ENCODE measurements at regions not wholly inside any gene's neighbourhood (a gene's known extent, or its start where the extent isn't known, plus 50 kb on each side); places are given as distances from the start of the nearest gene placed in this dataset.

DNA sequence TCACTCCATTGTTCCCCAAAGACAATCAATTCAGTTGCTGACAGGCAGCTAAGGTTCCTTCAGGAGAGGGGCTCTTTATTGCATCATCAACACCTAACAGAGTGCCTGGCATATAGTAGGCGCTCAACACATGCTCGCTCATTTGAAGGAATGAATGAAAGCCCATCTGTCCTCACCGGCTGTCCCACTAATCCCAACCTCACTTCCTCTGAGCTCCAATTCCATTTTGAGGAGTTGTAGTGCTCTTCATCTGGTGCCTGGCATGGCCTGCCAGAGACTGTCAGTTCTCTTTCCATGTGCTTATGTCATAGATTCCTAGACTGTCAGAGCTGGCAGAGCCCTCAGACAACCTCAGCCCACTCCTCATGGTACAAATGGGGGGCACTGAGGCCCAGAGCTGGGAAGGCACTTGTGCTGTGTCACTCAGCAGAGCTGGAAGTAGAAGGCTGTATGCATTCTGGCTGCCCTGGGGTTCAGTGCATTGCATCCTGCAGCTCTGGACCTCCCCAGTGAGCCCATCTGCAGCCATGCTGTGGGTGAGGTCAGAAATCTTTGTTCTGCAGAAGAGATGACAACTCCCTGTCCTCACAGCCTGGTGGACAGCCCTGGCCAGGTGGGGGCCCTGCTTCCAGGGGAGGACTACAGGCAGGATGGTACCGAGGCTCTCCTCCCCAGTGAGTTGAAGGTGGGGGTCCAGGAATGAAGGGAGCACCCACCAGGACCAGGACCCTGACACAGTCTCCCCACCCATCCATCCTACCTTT lies 134.9 kb upstream of the PJA1 start:
- DNase-seq: no peak

DNA sequence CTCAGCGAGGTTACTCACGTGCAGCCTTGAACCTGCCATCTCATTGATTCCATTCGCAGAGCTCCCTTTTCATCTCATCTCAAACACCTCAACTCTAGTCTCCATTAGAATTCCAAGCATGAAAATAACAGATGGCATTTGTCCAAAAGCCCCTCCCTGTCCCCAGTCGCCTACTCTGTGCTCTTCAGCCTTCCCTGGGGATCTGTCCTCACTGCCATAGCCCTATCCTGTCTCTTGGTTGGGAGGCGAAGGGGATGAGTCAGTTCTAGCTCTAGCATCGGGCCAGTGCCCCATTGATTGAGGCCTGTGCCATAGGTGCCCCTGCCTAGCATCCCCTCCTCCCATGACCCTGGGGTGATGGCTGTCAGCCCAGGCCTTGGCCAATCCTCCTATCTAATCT lies 134.0 kb upstream of the PJA1 start:
- DNase-seq: no peak

DNA sequence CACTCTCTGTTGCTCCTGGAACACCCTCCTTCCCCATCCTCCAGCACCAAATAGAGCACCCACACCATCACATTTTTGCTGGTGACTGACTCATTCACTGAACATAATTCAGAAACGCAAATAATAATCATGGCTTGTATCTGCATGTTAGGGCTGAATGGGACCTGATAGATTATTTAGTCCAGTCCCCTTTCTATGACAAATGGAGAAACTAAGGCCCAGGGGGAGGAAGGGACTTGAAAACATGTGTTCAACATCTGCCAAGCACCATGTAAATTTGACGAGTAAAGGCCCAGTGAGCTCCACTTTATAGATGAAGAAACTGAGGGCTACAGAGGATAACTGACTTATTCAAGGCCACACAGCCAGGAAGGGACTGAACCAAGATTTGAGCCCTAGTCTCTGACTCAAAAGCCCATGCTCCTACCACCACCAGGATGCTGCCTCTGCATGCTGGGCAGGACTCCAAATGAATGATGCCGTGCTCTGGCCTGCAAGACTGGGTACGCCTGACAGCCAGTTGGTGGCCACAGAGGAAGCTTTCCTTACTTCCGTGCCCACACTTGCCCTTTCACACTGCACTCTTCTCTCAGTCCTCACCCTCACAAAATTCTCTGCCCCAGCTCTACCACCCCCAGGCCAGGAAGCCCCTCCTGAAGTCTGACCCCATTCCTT lies 133.3 kb upstream of the PJA1 start:
- DNase-seq: peak in 1 of 2 experiments; percentile 17

DNA sequence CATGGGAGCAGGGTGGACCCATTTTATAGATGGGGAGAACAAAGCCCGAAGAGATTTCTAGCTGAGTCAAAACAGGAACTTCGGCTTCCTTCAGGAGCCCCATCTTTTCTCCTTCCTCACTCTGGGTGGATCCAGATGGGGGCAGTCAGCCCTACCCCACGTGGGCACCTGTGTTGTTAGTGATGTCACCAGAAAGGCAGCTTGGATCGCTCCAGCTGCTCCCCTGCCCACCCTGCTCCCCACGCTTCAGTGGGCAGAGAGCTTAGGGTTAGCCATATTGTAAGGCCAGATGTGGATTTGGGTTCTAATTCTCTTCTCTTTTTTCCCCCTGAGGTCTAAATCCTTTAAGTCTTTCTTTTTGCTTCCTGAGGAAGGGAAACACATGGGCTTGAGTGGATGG lies 132.3 kb upstream of the PJA1 start:
- DNase-seq: no peak

DNA sequence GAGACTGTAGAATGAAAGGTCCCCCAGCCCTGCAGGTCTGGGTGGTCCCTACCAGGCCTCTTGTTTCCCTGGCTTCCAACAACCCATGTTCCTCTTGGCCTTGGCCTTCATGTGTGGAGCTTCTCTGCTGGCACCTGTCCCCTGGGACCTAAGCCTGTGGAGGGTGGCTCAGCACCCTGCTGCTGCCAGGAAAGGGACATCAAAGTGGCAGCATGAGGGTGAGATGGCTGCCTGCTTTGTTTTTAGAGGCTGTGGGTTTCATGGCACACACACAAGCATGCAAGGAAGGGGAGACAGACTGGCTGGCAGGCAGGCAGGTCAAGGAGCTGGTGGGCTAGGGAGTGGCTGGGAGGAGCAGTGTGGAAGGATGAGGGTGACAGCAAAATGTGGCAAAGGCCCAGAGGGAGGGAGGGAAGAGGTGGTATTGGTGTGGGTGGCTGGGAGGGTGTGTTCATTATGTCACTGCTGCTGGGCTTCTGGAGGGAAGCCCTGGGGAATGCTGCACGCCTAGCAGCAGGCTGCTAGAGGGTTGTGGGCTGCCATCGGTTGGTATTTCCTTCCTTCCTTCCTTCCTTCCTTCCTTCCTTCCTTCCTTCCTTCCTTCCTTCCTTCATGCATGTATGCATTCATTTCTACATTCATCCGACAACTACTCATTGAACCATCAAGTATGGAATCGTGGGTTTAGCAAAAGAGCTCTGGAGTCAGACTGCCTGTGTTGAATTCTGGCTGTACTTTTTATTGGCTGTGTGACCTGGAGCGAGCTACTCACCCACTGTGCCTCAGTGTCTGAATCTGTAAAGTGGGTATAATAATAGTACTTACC lies 128.7 kb upstream of the PJA1 start:
- DNase-seq: no peak

DNA sequence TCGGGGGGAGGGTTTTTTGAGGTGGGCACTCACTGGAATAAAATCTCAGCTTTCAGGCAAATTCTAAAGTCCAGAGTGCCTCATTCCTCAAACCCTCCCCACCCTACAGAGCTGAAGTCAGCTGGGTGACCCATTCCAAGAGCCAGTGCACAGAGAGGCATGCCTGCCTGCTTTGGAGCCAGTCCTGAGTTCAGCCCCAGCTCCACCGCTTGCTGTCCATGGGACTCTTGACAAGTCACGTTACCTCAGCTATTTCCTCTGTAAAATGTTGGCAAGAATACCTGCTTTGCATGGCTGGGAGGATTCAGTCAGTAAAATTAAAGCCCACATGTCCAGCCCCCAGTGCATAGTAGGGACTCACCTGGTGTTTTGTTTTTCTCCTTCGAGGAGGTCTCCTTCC lies 125.9 kb upstream of the PJA1 start:
- DNase-seq: no peak

DNA sequence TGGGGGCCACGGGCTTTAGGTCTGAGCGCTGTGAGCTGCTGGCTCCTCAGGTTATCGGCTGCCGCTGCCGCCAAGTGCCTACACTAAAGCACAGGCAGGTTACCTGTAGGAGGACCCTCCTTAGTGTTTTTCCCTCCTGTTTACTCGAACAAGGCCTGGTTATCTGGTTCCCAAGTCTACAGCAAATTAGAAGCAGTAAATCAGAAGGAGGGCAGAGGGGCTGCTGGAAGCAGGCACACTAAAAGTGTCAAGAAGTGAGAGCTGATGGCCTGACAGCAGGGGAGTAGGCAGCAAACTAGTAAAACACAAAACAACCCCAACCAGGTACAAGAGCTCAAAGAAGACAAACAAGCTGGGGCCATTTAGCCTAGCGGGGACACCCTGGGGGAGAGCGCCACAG lies 125.0 kb upstream of the PJA1 start:
- no peak for DNase-seq

DNA sequence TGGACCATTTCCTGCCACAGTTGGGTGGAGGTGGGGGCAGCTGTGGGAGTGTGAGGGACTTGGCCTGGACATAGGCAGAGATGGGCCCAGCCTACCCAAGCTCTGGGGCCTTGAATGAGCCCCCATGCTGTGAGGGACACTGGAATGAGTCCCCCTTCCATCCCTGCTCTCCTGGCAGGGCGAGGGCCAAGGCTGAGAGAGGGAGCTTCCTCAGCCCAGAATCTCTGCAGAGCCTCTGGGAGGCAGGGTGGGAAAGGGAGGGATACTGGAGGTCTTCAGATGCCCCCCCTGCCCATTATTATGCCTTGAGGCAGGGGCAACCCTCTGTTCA lies 124.5 kb upstream of the PJA1 start:
- DNase-seq: no peak

DNA sequence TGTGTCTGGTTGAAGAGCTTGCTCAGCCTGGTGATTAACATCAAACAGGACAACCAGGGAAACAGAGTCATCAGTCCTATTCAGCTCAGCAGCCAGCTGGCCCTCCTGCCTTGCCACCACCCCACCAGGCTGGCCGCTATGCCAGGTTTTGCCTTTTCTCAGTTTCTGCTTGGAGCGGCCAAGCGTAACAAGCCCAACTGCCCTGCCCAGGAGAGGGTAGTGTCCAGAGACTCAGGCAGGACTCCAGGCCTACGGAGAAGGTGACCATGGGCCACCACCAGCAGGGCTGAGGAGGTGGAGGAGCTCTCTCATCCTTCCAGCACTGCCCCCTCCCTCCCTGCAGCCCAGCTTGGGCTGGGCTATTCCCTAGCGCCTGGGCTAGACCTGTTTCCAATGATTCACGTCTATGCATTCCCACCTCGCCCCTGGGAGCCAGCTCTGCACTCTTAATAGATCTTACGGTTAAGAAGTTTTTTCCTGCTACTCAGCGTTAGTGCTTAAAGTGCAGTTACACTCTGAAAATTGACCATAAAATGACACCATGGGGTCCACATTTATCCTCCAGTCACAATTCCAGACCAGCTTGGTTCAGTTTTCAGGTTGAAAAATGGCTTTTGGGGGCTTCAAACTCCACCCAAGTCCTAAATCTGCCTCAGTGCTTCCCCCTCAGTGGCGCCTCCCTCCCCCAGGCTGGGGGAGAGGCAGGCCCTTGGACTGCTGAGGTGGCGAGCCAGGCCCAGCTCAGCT lies 124.0 kb upstream of the PJA1 start:
- no peak for DNase-seq

DNA sequence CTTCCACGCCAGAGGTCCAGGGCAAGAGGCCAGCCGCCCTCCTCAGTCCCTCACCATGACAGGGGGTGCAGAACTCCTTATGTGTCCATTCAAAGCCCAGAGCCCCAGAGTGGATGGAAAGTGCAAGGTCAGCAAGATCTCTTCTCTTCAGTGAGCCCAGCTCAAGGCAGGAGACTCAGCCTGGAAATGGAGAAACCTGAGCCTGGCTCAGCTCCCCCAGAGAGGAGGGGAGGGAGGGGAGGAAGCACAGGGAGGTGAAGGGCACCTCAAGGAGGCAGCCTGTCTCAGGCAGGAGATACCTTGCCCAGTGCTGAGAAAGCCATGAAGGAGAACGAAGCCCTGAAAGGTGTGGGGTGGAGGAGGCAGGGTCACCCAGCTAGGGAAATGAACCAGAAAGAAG lies 121.8 kb upstream of the PJA1 start:
- DNase-seq: no peak

DNA sequence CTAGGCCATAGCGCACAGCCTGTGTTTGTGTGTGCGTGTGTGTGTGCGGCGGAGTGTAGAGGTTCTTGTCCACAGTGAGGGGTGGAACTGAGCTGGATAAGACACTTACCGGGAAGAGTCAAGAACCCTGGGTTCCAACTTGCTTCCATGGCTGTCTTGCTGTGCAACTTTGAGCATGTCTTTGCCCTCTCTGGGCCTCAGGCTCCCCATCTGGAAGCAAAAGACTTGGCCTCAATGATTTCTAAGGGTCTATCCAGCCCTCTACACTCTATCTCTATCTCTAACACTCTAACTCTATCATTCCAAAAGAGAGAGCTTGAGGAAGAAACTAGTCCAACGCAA lies 121.3 kb upstream of the PJA1 start:
- no peak for DNase-seq

DNA sequence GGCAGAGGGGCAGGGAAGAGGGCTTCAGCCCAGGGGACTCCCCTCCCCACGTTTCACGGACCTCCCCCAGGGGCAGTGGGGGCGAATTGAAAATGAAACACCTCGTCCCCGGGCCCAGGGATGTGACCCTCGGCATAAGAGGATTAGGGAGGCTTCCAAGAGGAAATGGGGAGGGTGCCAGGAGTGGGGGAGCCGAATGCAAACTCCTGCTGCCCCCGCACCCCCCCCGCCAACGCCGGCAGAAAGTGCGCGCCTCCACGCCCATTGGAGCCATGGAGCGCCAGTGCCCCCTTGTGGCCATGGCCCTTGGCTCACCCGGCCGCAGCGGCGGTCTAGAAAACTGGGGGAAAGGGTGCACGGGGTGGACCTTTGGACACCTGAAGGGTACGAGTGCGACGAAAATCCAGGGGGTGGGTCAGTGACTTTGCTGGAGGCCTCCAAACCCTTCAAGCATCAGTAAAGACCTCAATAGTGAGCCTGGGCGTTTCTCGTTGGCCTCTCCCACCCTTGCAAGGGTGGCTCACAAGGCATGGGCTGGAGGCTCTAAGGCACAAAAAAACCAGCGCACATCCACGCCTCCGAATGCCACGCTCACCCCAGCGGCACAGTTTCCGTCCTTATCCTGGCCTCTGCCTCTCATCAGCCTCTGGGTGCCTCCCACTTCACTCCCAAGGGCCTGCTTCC lies 120.8 kb upstream of the PJA1 start:
- peak; percentile 5 to 52 for DNase-seq

DNA sequence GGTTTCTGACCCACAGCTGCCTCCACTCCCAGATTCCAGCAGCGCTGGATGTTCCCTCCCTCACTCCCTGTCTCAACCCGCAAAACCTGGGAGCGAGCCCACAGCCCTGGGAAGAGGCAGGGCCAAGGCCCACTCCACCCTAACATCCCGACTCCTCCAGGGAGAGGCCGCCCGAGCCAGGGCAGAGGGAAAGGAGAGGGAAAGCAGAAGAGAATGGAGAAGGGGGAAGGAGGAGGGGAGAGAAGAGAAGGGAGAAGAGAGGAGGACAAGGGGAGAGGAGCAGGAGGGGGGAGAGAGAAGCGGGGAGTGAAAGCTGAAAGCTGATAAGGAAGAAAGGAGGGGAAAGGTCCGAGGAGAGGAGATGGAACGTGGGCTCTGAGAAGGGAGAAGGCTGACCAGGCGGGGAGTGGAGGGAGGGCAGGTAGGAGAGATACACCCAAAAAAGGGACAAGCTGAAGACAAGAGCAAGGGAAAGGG lies 120.2 kb upstream of the PJA1 start:
- DNase-seq: no peak

DNA sequence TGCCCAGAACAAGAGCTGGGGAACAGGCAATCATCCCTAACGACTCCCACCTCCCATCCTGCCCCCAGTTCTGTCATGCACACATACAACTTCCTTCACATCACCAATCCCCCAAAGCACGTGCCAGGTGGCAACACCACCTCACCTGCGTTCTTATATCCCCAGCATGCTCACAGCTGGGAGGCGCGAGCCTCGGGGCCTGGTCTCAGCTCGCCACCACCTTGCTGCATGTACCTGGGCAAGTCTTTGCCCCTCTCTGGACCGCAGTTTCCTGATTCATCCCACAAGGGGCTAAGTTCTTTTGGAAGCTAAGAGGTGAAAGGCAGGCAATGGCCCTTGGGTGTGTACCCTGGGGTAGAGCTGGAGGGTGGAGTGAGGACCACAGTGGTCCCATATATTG lies 119.2 kb upstream of the PJA1 start:
- DNase-seq: no peak

DNA sequence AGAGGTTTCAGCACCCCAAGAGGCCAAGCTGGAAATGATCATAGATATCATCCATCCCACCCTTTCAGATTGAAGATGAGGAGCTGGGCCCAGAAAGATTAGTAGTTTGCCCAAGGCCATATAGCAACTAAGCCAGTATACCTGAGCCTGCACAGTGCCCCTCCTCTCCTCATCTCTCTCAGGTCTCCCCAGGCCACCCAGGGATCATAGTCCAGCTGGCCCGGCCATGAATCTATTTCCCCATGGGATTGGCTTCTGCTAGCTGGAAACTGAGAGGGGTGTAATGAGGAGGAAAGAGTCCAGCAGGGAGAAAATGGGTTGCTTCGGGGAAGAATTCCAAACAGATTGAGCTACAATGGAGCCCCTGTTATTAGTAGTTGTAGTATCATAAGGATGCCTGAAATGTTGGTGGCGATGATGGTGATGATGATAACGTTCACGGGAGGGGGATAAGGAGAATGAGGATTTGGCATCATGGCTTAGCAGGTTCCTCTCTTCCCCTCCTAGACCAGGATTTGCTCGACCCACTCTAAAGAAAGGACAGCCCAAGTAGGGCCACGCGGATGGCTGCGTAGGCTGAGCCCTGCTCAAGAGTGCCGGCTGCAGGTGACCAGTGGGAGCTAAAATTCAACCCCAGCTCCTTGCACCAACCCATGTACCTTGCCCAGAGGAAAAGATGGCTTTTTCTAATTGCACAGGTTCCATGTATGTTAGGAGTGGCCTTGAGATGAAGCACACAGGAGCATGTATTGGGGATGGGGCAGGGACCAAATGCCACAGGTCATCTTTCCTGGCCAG lies 117.8 kb upstream of the PJA1 start:
- DNase-seq: no peak

DNA sequence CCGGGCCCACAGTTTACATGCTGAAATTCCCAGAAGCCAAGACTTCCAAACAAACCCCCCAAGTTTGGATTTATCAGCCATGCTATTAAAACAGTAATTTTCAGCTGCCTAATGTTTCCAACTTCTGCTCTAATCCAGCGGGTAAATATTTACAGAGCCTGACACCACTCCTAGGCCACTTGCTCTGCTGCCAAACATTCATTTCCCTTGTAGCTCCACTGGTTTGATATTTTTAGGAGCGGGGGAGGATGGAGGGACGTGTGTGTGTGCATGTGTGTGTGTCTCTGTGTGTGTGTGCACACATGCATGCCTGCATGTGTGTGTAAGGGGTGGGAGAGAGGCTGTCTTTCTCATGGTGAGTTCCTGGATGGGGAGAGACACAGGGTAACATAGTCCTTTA lies 115.7 kb upstream of the PJA1 start:
- no peak for DNase-seq

DNA sequence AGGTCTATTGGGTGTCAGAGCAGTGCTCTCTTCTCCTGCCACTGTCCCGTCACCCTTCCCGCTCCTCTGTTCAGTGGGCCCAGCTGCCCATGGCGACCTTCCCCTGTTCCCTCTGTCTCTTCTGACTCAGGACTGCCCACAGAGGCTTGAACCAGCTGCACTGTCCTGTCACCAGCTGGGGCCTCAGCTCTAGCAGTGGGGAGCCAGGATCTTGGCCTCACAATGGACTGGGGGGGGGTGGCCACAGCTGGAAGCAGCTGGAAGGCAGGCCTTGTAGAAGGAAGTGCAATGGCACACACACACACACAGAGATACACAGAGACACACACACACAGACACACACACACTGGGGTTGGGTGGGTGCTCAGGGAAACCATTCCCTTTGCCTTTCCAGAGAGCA lies 114.0 kb upstream of the PJA1 start:
- no peak for DNase-seq

DNA sequence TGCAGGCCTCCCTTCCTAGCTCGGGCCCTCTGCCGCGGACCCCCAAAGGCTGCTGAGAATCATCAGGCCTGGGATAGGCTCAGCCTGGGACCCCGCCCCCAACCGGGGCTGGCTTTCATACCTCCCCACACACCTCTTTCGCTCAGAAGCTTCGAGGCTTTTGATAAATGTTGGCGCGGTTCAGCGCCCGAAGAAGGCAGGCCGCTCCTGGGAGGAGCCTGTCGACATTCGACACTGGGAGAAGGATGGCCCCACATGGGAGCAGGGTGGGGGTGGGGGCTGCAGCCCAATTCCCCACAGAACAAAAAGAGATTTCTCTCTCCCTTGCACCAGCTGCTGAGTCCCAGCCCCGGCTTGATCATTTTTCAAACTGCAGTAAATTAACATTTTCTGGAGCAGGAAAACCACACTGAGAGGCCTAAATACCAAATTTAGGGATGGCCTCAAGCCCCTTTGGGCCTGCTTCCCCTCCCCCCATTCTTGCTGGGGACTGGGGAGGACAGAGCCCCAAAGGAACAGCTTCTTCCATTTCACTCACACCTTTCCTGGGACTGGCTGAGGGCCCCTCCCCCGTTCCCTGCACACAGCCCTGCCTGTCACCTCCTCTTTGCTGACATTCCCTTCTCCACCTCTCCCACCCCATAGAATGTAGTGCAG lies 112.9 kb upstream of the PJA1 start:
- DNase-seq: no peak

DNA sequence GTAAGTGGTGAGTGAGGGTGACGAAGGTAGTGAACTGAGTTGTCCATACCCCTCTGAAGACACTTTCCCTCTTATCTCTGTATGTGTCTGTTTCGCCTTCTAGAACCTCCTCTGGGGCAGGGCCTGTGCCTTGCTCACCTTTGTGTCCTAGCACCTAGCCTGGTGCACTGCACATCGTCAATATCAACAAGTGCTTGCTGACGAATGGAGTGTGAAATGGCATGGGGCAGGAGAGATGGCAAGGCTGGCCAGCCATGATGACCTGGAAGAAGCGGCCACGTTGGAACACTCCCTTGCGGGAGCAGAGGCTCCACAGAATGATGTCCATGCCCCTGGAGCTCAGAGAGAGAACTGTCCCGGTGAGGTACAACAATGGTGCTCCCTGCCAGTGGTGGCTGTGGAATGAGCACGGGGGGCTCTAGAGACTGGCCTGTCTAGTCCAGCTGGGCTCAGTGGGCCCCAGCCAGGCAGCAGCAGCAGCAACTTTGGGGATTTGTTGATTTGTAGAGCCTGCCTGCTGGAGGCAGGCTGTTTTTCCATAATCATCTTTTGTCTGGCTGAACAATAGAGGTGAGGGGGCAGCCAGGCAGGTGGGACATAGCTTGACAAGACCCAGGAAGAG lies 112.2 kb upstream of the PJA1 start:
- DNase-seq: no peak

DNA sequence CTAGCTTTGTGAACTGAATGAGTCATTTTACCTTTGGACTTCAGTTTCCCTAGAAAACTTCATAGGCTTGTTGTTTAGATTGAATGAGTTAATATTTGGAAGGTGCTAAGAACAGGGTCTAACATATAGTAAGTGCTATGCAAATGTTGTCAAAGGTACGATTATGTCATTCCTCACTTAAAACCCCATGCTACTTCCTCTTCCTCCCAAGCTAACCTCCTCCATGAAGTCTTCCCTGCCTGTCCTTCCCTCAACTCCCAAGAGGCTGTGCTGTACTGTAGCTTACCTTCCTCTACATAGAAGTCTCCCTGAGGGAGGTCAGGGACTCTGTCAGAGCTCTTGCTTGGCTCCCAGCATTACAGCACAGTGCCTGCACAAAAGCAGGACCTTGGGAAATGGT lies 103.4 kb upstream of the PJA1 start:
- no peak for DNase-seq

DNA sequence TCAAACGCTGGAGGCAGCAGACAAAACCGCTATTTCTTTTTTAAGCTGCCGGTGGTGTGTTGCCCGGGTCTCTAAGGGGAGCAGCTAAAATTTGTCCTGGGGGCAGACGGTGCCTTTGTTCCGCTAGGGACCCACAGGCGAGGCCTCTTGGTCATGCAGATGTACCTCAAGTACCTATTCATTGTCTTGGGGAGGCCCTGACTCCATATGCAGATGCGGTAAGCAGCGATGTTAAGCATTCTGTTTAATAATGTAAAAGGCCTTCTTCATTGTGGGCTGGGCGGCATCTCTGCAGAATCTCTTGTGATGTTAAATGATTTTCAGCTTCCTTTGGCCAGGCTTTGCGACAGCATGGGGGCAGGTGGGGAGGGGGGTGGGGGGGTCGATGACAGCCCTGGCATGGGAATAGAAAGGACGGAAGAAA lies 98.9 kb upstream of the PJA1 start:
- no peak for DNase-seq
